ENCODE measurements at regions not wholly inside any gene's neighbourhood (a gene's known extent, or its start where the extent isn't known, plus 50 kb on each side); places are given as distances from the start of the nearest gene placed in this dataset.

GRCh38 chr12:65533177-65533883 lies 254.8 kb downstream of the MSRB3 start:
- TF ChIP-seq, protein P1, sequence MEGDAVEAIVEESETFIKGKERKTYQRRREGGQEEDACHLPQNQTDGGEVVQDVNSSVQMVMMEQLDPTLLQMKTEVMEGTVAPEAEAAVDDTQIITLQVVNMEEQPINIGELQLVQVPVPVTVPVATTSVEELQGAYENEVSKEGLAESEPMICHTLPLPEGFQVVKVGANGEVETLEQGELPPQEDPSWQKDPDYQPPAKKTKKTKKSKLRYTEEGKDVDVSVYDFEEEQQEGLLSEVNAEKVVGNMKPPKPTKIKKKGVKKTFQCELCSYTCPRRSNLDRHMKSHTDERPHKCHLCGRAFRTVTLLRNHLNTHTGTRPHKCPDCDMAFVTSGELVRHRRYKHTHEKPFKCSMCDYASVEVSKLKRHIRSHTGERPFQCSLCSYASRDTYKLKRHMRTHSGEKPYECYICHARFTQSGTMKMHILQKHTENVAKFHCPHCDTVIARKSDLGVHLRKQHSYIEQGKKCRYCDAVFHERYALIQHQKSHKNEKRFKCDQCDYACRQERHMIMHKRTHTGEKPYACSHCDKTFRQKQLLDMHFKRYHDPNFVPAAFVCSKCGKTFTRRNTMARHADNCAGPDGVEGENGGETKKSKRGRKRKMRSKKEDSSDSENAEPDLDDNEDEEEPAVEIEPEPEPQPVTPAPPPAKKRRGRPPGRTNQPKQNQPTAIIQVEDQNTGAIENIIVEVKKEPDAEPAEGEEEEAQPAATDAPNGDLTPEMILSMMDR (conservative IDR thresholded peaks at IDR 0.05; ENCODE audit: low read length), result no peak
- no peak for TF ChIP-seq EZH2phosphoT487 (IDR thresholded peaks at IDR 0.05; ENCODE audit: borderline replicate concordance, low read depth, low read length)

All from OCI-LY7 (cell line).